Activated B cell treated with CpG ODN at 0.5 μM for 24 hours (primary cell): ENCODE measurements at regions not wholly inside any gene's neighbourhood (a gene's known extent, or its start where the extent isn't known, plus 50 kb on each side); places are given as distances from the start of the nearest gene placed in this dataset.

Experiments used
- ATAC-seq: fragments of 200-7000 bp; cut with Tn5 transposase; one replicate; pipeline ENCODE4 v1.10.0; 2021; ENCODE audit warnings: low read depth, mild to moderate bottlenecking, moderate library complexity
- CTCF ChIA-PET: fragments of 350-600 bp; sonication (Branson Sonifier 250); formaldehyde crosslinking; loops from one replicate; lab custom pipeline; 2021; ENCODE audit warnings: antibody characterized with exemption; lab: Charles Lee
- POLR2A ChIA-PET: fragments of 350-600 bp; sonication (Branson Sonifier 250); formaldehyde crosslinking; loops from one replicate; lab custom pipeline; 2021; ENCODE audit warnings: antibody characterized with exemption; lab: Charles Lee
- DNase-seq: peaks from one replicate; pipeline ENCODE4 v3.0.0; 2022
- H3K27ac Mint-ChIP-seq: one replicate; pipeline ENCODE4 v1.8.0; 2020; ENCODE audit warnings: mixed read lengths
- H3K27me3 Mint-ChIP-seq: one replicate; pipeline ENCODE4 v1.8.0; 2021; ENCODE audit warnings: mixed read lengths
- H3K36me3 Mint-ChIP-seq: one replicate; pipeline ENCODE4 v1.8.0; 2021; ENCODE audit warnings: low read depth, mixed read lengths
- H3K4me1 Mint-ChIP-seq: one replicate; pipeline ENCODE4 v1.8.0; 2021; ENCODE audit warnings: mixed read lengths
- H3K4me3 Mint-ChIP-seq: one replicate; pipeline ENCODE4 v1.8.0; 2020; ENCODE audit warnings: mild to moderate bottlenecking, mixed read lengths
- H3K9me3 Mint-ChIP-seq: one replicate; pipeline ENCODE4 v1.8.0; 2020; ENCODE audit warnings: mixed read lengths
- intact Hi-C: fragments of 100-400 bp; cut with micrococcal nuclease; formaldehyde crosslinking; loops from one replicate; pipeline ENCODE4 v1.15.1; 2024
- TF ChIP-seq, protein P1 (sequence below): fragments of 200-600 bp; IDR thresholded peaks from one replicate; pipeline ENCODE4 v1.8.0; 2022; ENCODE audit warnings: antibody characterized with exemption, mild to moderate bottlenecking

DNA sequence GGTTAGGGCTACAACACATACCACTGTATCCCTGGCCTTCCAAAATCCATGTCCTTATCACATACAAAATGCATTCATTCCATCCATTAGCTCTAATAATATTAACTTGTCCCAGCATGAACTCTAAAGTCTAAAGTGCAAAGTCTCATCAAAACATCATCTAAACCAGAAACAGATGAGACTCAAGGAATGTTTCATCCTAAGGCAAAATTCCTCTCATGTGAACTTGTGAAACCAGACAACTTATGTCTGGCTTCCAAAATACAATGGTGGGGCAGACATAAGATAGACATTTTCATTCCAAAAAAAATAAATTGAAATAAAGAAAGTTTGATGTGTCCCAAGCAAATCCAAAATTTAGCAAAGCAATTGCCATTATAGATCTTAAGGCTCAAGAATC lies 257.4 kb downstream of the HTR1B start:
- H3K4me3 Mint-ChIP-seq, result no peak overlapping the region
- no peak overlapping the region for H3K27ac Mint-ChIP-seq
- H3K9me3 Mint-ChIP-seq, result peaks cover 9% of the 10 kb centered on the region
- CTCF ChIA-PET, result no interaction called here
- no peaks in the 10 kb centered on the region for H3K4me1 Mint-ChIP-seq
- TF ChIP-seq, protein P1, sequence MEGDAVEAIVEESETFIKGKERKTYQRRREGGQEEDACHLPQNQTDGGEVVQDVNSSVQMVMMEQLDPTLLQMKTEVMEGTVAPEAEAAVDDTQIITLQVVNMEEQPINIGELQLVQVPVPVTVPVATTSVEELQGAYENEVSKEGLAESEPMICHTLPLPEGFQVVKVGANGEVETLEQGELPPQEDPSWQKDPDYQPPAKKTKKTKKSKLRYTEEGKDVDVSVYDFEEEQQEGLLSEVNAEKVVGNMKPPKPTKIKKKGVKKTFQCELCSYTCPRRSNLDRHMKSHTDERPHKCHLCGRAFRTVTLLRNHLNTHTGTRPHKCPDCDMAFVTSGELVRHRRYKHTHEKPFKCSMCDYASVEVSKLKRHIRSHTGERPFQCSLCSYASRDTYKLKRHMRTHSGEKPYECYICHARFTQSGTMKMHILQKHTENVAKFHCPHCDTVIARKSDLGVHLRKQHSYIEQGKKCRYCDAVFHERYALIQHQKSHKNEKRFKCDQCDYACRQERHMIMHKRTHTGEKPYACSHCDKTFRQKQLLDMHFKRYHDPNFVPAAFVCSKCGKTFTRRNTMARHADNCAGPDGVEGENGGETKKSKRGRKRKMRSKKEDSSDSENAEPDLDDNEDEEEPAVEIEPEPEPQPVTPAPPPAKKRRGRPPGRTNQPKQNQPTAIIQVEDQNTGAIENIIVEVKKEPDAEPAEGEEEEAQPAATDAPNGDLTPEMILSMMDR, result no peak
- intact Hi-C loops, result no loop called here
- no peaks in the 10 kb centered on the region for H3K27me3 Mint-ChIP-seq
- POLR2A ChIA-PET, result no interaction called here
- DNase-seq (no peak), ATAC-seq (no peak)
- H3K36me3 Mint-ChIP-seq, result no peaks in the 10 kb centered on the region

DNA sequence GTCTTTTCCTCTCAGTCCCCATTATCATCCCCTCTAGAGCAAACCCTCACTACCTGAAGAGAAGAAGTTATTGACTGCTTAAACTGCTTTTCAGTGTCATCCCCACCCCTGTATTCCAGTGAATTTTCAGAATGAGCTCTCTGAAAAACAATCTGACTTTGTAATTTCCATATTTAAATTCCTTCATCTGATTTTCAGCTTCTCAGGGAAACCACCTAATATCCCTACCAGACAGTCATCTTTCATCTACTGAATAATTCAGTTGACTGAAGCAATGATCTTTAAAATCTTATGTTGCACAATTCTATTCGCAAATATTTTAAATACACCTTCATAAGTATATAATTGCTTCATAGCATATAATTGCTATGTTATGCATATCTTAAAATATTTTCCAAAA lies 258.7 kb downstream of the HTR1B start:
- H3K27ac Mint-ChIP-seq, result no peak overlapping the region
- POLR2A ChIA-PET, result no interaction called here
- peaks cover 9% of the 10 kb centered on the region for H3K9me3 Mint-ChIP-seq
- ATAC-seq (no peak), DNase-seq (no peak)
- no peak overlapping the region for H3K4me3 Mint-ChIP-seq
- intact Hi-C loops, result no loop called here
- CTCF ChIA-PET, result no interaction called here
- H3K4me1 Mint-ChIP-seq, result no peaks in the 10 kb centered on the region
- H3K27me3 Mint-ChIP-seq, result no peaks in the 10 kb centered on the region
- H3K36me3 Mint-ChIP-seq, result no peaks in the 10 kb centered on the region
- TF ChIP-seq, protein P1, result no peak

DNA sequence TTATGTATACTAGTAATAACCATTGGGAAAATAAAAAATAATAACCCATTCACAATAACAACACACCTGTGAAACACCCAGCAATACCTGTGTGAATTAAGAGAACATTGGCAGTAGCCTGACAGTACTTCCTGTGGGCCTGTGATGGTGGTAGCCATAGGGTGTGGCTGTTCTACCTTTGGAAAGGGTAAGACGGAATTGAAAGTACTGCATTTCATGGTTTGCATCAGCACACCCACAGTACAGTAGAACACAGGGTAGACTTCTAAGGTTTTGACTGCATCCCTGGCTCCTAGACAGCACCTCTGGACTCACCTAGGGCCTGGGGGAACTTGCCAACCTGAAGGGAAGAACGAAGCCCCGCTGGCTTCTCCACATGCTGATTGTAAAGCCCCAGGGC lies 279.8 kb downstream of the HTR1B start:
- intact Hi-C loops, result no loop called here
- H3K9me3 Mint-ChIP-seq, result peaks cover 17% of the 10 kb centered on the region
- ATAC-seq (no peak), DNase-seq (no peak)
- no peaks in the 10 kb centered on the region for H3K4me1 Mint-ChIP-seq
- no peaks in the 10 kb centered on the region for H3K27me3 Mint-ChIP-seq
- TF ChIP-seq, protein P1, result no peak
- no peaks in the 10 kb centered on the region for H3K36me3 Mint-ChIP-seq
- ChIA-PET CTCF (no interaction called here), POLR2A (no interaction called here)
- H3K4me3 Mint-ChIP-seq, result no peak overlapping the region
- H3K27ac Mint-ChIP-seq, result no peak overlapping the region

DNA sequence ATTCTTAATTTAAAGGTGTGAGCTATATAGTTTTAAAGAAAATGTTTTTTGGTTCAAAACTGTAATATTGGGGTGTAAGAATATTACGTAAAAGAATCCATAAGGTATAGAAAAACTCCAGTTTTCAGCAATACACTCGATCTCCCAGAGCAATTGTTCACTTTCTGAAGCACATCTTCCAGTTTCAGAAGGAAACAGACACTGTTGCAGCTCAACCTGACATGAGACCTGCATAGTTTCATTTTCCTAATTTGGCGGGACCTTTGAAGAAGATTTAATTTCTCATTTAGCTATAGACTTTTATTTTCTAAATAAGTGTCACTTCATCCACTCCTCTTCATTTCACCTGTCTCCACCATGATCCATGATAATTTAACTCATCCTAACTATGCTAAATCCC lies 281.5 kb downstream of the HTR1B start:
- TF ChIP-seq, protein P1, result no peak
- no peaks in the 10 kb centered on the region for H3K4me1 Mint-ChIP-seq
- DNase-seq (no peak), ATAC-seq (no peak)
- POLR2A ChIA-PET, result no interaction called here
- H3K4me3 Mint-ChIP-seq, result no peak overlapping the region
- no peaks in the 10 kb centered on the region for H3K36me3 Mint-ChIP-seq
- H3K27ac Mint-ChIP-seq, result no peak overlapping the region
- CTCF ChIA-PET, result no interaction called here
- H3K27me3 Mint-ChIP-seq, result no peaks in the 10 kb centered on the region
- H3K9me3 Mint-ChIP-seq, result peaks cover 8% of the 10 kb centered on the region
- intact Hi-C loops, result no loop called here

DNA sequence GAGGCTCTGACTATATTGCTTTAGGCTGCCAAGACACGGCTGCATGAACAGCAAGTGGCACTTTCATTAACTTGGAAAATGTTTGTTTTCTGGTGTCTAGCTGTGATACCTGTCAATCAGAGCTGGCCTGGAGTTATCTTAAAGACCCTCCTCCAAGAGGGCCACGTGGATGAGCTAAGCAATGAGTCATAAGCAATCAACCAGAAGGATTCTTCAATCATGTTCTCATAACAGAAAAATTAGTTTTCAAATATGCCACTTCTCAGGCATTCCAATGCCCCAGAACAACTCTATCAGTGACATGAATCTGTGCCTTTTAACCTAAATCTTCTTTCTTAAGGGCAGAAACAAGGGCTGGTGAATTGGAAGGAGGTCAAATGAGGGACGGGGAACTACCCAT lies 283.0 kb downstream of the HTR1B start:
- Mint-ChIP-seq H3K36me3 (no peaks in the 10 kb centered on the region), H3K27ac (no peak overlapping the region), H3K4me1 (no peaks in the 10 kb centered on the region), H3K4me3 (no peak overlapping the region), H3K9me3 (peaks cover 7% of the 10 kb centered on the region), H3K27me3 (no peaks in the 10 kb centered on the region)
- no peak for DNase-seq
- ATAC-seq, result no peak
- ChIA-PET CTCF (no interaction called here), POLR2A (no interaction called here)
- TF ChIP-seq, protein P1, result no peak
- intact Hi-C loops, result no loop called here
